HEK293T (cell line): ENCODE measurements at regions not wholly inside any gene's neighbourhood (a gene's known extent, or its start where the extent isn't known, plus 50 kb on each side); places are given as distances from the start of the nearest gene placed in this dataset.

Source experiments
- ARNT ChIP-seq: fragments of 450-650 bp; IDR thresholded peaks from 2 replicates; pipeline ENCODE4 v1.6.1; 2017; ENCODE audit warnings: mild to moderate bottlenecking
- BHLHE40 ChIP-seq: fragments of 450-650 bp; IDR thresholded peaks from 2 replicates; pipeline ENCODE4 v1.6.1; 2016; ENCODE audit warnings: mild to moderate bottlenecking, moderate library complexity, borderline replicate concordance
- CTBP1 ChIP-seq: fragments of 450-650 bp; IDR thresholded peaks from 2 replicates; pipeline ENCODE4 v1.6.1; 2016; ENCODE audit warnings: borderline replicate concordance
- ELF4 ChIP-seq: fragments of 450-650 bp; IDR thresholded peaks from 2 replicates; pipeline ENCODE4 v1.6.1; 2017; ENCODE audit warnings: antibody characterized with exemption
- FOXA1 ChIP-seq: fragments of 450-650 bp; IDR thresholded peaks from 2 replicates; pipeline ENCODE4 v1.6.1; 2016; ENCODE audit warnings: mild to moderate bottlenecking
- FOXM1 ChIP-seq: fragments of 450-650 bp; IDR thresholded peaks from 2 replicates; pipeline ENCODE4 v1.6.1; 2017; ENCODE audit warnings: mild to moderate bottlenecking, borderline replicate concordance
- L3MBTL2 ChIP-seq: fragments of 450-650 bp; conservative IDR thresholded peaks from 2 replicates; pipeline ENCODE4 v1.6.1; 2016; ENCODE audit warnings: mild to moderate bottlenecking
- PKNOX1 ChIP-seq: fragments of 450-650 bp; IDR thresholded peaks from 2 replicates; pipeline ENCODE4 v1.6.1; 2016
- SP1 ChIP-seq: fragments of 450-650 bp; IDR thresholded peaks from 2 replicates; pipeline ENCODE4 v1.6.1; 2017
- SUZ12 ChIP-seq: fragments of 450-650 bp; IDR thresholded peaks from 2 replicates; pipeline ENCODE4 v1.6.1; 2016; ENCODE audit warnings: mild to moderate bottlenecking
- TARDBP ChIP-seq: fragments of 450-650 bp; IDR thresholded peaks from 2 replicates; pipeline ENCODE4 v1.6.1; 2016
- ZNF384 ChIP-seq: fragments of 450-650 bp; IDR thresholded peaks from 2 replicates; pipeline ENCODE4 v1.6.1; 2016

- TF ChIP-seq TARDBP (no peak), FOXM1 (no peak), SUZ12 (no peak), ELF4 (no peak), SP1 (no peak), ARNT (no peak), ZNF384 (no peak), PKNOX1 (no peak), BHLHE40 (no peak), L3MBTL2 (no peak), CTBP1 (no peak), FOXA1 (no peak)
Measured at GRCh38 chr22:44645531-44645930, 56.5 kb upstream of the PRR5 start.
